ENCODE measurements at regions not wholly inside any gene's neighbourhood (a gene's known extent, or its start where the extent isn't known, plus 50 kb on each side); places are given as distances from the start of the nearest gene placed in this dataset.

GRCh38 chr3:166425021-166425420 is 587.8 kb upstream of the BCHE start:
- TF ChIP-seq, protein P1, sequence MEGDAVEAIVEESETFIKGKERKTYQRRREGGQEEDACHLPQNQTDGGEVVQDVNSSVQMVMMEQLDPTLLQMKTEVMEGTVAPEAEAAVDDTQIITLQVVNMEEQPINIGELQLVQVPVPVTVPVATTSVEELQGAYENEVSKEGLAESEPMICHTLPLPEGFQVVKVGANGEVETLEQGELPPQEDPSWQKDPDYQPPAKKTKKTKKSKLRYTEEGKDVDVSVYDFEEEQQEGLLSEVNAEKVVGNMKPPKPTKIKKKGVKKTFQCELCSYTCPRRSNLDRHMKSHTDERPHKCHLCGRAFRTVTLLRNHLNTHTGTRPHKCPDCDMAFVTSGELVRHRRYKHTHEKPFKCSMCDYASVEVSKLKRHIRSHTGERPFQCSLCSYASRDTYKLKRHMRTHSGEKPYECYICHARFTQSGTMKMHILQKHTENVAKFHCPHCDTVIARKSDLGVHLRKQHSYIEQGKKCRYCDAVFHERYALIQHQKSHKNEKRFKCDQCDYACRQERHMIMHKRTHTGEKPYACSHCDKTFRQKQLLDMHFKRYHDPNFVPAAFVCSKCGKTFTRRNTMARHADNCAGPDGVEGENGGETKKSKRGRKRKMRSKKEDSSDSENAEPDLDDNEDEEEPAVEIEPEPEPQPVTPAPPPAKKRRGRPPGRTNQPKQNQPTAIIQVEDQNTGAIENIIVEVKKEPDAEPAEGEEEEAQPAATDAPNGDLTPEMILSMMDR (conservative IDR thresholded peaks at IDR 0.05; ENCODE audit: low read depth, low read length) = no peak
- TF ChIP-seq EZH2 (IDR thresholded peaks at IDR 0.05; ENCODE audit: borderline replicate concordance, low read depth, low read length, poor library complexity, severe bottlenecking) = no peak

Measured in A673 (cell line).